Natural killer cell (primary cell): ENCODE measurements at regions not wholly inside any gene's neighbourhood (a gene's known extent, or its start where the extent isn't known, plus 50 kb on each side); places are given as distances from the start of the nearest gene placed in this dataset.
"Not testable (repeated sequence)": the region's sequence is repeated elsewhere in the genome, so short reads cannot be mapped to it uniquely, and the experiment has no call there.

Experiments used
- ATAC-seq, 3 donors: fragments of 150-1000 bp in 2 of 3; fragments of 200-7000 bp in 1 of 3; cut with Tn5 transposase; 1 replicate in 1 of 3; 2 replicates in 2 of 3; pipeline ENCODE4 v1.10.0; 2021; ENCODE audit warnings: mild to moderate bottlenecking in 2 of 3, moderate library complexity in 2 of 3
- DNase-seq, 2 donors: peaks; one replicate each; pipeline versions ENCODE4 v3.0.0 to v3.0.0-alpha.2; 2013 to 2021; ENCODE audit warnings: mixed read lengths in 1 of 2
- H3K27ac ChIP-seq: one replicate; pipeline ENCODE4 v1.5.1; 2013; ENCODE audit warnings: mild to moderate bottlenecking, low read length
- H3K27me3 ChIP-seq: one replicate; pipeline ENCODE4 v1.6.1; 2013; ENCODE audit warnings: low read length; ENCODE audit not compliant: control insufficient read depth, insufficient read depth
- H3K36me3 ChIP-seq: one replicate; pipeline ENCODE4 v1.6.1; 2013; ENCODE audit warnings: low read length; ENCODE audit not compliant: control insufficient read depth, insufficient read depth
- H3K4me1 ChIP-seq: one replicate; pipeline ENCODE4 v1.6.1; 2013; ENCODE audit warnings: low read length; ENCODE audit not compliant: control insufficient read depth, insufficient read depth
- H3K4me3 ChIP-seq: one replicate; pipeline ENCODE4 v1.5.1; 2013; ENCODE audit warnings: low read length
- H3K9me3 ChIP-seq: one replicate; pipeline ENCODE4 v1.6.1; 2013; ENCODE audit warnings: low read length; ENCODE audit not compliant: control insufficient read depth, insufficient read depth
- H3K27ac Mint-ChIP-seq, 2 donors: one replicate each; pipeline ENCODE4 v1.8.0; 2022; ENCODE audit warnings: mild to moderate bottlenecking in 2 of 2, mixed read lengths in 2 of 2, moderate library complexity in 1 of 2
- H3K27me3 Mint-ChIP-seq, 2 donors: one replicate each; pipeline ENCODE4 v1.8.0; 2022; ENCODE audit warnings: low read depth in 2 of 2, mixed read lengths in 2 of 2
- H3K36me3 Mint-ChIP-seq: one replicate; pipeline ENCODE4 v1.8.0; 2022; ENCODE audit warnings: mixed read lengths
- H3K4me1 Mint-ChIP-seq, 2 donors: one replicate each; pipeline ENCODE4 v1.8.0; 2022; ENCODE audit warnings: mixed read lengths in 2 of 2
- H3K4me3 Mint-ChIP-seq: one replicate; pipeline ENCODE4 v1.8.0; 2022; ENCODE audit warnings: mild to moderate bottlenecking, moderate library complexity, mixed read lengths
- H3K9me3 Mint-ChIP-seq, 2 donors: one replicate each; pipeline ENCODE4 v1.8.0; 2022; ENCODE audit warnings: mixed read lengths in 2 of 2
- WGBS: methylation state at CpG from one replicate; pipeline ENCODE4 v1.1.7; 2013; ENCODE audit warnings: missing lambda C conversion rate; ENCODE audit not compliant: insufficient coverage; 5-methylcytosine and 5-hydroxymethylcytosine counted together
- intact Hi-C: fragments of 100-400 bp; cut with micrococcal nuclease; formaldehyde crosslinking; loops from one replicate; pipeline ENCODE4 v1.14.2; 2022
- TF ChIP-seq, protein P1 (sequence below): fragments of 200-600 bp; IDR thresholded peaks from one replicate; pipeline ENCODE4 v1.8.0; 2022; ENCODE audit warnings: antibody characterized with exemption

DNA sequence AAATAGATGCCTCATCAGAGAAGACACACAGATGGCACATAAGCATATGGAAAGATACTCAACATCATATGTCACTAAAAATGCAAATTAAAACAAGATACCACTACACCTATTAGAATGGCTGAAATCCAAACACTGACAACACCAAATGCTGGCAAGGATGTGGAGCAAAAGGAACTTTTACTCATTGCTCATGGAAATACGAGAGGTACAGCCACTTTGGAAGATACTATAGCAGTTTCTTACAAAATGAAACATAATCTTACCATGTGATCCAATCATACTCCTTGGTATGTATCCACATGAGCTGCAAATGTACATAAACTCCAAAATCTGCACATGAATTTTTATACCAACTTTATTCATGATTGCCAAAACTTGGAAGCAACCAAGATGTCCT, 246.0 kb upstream of the ARHGAP42 start:
- 83% methylated on average over 1 of the region's 1 CpG for WGBS
- no peak for ATAC-seq
- no peaks in the 10 kb centered on the region for H3K36me3 Mint-ChIP-seq

DNA sequence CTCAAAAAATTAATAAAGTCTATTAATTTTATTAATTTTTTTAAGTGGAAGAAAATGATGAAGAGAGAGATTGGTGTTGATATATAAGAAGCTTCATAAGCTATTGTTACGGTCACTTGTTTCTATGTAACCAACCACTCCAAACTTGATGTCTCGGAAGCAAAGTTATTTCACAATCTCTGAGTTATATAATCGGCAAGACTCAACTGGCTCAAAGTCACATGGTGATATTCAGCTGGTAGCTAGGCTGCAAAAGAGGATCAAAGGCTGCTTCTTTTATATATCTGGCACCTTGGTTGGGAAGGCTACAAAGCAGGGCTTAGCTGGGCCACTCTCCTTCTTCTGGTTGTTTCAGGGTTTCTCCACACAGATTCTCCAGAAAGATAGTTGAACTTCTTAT, 245.1 kb upstream of the ARHGAP42 start:
- H3K27ac ChIP-seq = no peak overlapping the region
- no peaks in the 10 kb centered on the region for H3K4me1 ChIP-seq
- peaks cover 4% of the 10 kb centered on the region for H3K9me3 ChIP-seq
- no peaks in the 10 kb centered on the region for H3K4me1 Mint-ChIP-seq
- H3K36me3 Mint-ChIP-seq = no peaks in the 10 kb centered on the region
- no peak for DNase-seq
- H3K9me3 Mint-ChIP-seq = peaks cover 11 to 13% of the 10 kb centered on the region in 2 donors
- no peaks in the 10 kb centered on the region for H3K27me3 Mint-ChIP-seq
- TF ChIP-seq, protein P1, sequence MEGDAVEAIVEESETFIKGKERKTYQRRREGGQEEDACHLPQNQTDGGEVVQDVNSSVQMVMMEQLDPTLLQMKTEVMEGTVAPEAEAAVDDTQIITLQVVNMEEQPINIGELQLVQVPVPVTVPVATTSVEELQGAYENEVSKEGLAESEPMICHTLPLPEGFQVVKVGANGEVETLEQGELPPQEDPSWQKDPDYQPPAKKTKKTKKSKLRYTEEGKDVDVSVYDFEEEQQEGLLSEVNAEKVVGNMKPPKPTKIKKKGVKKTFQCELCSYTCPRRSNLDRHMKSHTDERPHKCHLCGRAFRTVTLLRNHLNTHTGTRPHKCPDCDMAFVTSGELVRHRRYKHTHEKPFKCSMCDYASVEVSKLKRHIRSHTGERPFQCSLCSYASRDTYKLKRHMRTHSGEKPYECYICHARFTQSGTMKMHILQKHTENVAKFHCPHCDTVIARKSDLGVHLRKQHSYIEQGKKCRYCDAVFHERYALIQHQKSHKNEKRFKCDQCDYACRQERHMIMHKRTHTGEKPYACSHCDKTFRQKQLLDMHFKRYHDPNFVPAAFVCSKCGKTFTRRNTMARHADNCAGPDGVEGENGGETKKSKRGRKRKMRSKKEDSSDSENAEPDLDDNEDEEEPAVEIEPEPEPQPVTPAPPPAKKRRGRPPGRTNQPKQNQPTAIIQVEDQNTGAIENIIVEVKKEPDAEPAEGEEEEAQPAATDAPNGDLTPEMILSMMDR = no peak
- intact Hi-C loops = no loop called here
- no peak overlapping the region for H3K4me3 Mint-ChIP-seq
- H3K4me3 ChIP-seq = no peak overlapping the region
- no peak for ATAC-seq
- no peak overlapping the region for H3K27ac Mint-ChIP-seq
- no peaks in the 10 kb centered on the region for H3K27me3 ChIP-seq
- 92% methylated on average over 3 of the region's 3 CpGs for WGBS
- no peaks in the 10 kb centered on the region for H3K36me3 ChIP-seq

More for the DNA sequence above, 246.0 kb upstream of the ARHGAP42 start:
- intact Hi-C loops = no loop called here
- Histone ChIP-seq H3K9me3 (peaks cover 4% of the 10 kb centered on the region), H3K27ac (no peak overlapping the region), H3K4me1 (no peaks in the 10 kb centered on the region), H3K36me3 (no peaks in the 10 kb centered on the region), H3K4me3 (no peak overlapping the region), H3K27me3 (no peaks in the 10 kb centered on the region)
- no peak overlapping the region for H3K27ac Mint-ChIP-seq
- peaks cover 9 to 11% of the 10 kb centered on the region in 2 donors for H3K9me3 Mint-ChIP-seq
- H3K4me1 Mint-ChIP-seq = no peaks in the 10 kb centered on the region
- TF ChIP-seq, protein P1 = no peak
- DNase-seq = no peak
- no peaks in the 10 kb centered on the region for H3K27me3 Mint-ChIP-seq
- H3K4me3 Mint-ChIP-seq = no peak overlapping the region

DNA sequence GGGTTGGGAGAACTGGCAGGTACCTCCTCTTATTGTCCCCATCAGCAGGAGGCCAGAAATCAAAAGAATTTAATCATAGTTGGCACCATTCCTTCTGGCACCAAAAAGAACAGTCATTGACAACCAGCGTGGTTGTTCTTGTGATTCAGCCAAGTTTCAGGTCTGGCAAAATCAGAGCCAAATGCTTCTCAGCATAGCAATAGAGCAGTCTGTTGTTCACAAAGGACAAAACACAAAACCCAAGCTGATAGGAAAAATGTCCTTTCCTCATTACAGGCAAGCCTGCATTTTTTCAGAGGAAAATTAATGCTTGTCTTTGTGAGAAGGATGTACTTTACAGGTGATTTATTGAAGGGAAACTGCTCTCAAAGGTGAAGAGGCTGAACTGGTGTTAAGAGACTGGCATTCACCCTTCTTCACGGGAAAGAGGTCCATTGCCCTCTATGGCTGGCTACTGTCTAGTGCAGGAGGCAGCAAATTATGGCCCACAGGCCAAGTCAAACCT, 241.8 kb upstream of the ARHGAP42 start:
- H3K36me3 ChIP-seq = no peaks in the 10 kb centered on the region
- DNase-seq (no peak), ATAC-seq (no peak)
- intact Hi-C loops = no loop called here
- H3K9me3 ChIP-seq = peaks cover 4% of the 10 kb centered on the region
- Mint-ChIP-seq H3K27ac (no peak overlapping the region), H3K27me3 (no peaks in the 10 kb centered on the region), H3K4me3 (no peak overlapping the region), H3K36me3 (no peaks in the 10 kb centered on the region), H3K9me3 (peaks cover 8 to 16% of the 10 kb centered on the region in 2 donors), H3K4me1 (no peaks in the 10 kb centered on the region)
- no peak overlapping the region for H3K4me3 ChIP-seq
- no peak overlapping the region for H3K27ac ChIP-seq
- no peaks in the 10 kb centered on the region for H3K27me3 ChIP-seq
- no peaks in the 10 kb centered on the region for H3K4me1 ChIP-seq
- TF ChIP-seq, protein P1 = no peak
- WGBS = 40% methylated on average over 2 of the region's 2 CpGs

GRCh38 chr11:100451801-100452460, 235.2 kb upstream of the ARHGAP42 start:
- H3K27ac ChIP-seq, H3K36me3 Mint-ChIP-seq, H3K27me3 ChIP-seq, H3K27ac Mint-ChIP-seq, H3K4me1 Mint-ChIP-seq, intact Hi-C loops, DNase-seq, H3K4me1 ChIP-seq, H3K27me3 Mint-ChIP-seq, H3K36me3 ChIP-seq, ATAC-seq, H3K4me3 ChIP-seq, H3K4me3 Mint-ChIP-seq, H3K9me3 ChIP-seq: not testable (repeated sequence)
- H3K9me3 Mint-ChIP-seq = peaks cover 8 to 12% of the 10 kb centered on the region in 2 donors
- 90% methylated on average over 26 of the region's 26 CpGs for WGBS
